ENCODE measurements at regions not wholly inside any gene's neighbourhood (a gene's known extent, or its start where the extent isn't known, plus 50 kb on each side); places are given as distances from the start of the nearest gene placed in this dataset.

GRCh38 chr5:1733369-1733768 is 66.3 kb downstream of the MRPL36 start:
- no peak for TF ChIP-seq CTCF (IDR thresholded peaks at IDR 0.05)
- TF ChIP-seq POLR2A (IDR thresholded peaks at IDR 0.05; ENCODE audit: low read depth): no peak
- TF ChIP-seq POLR2AphosphoS5 (IDR thresholded peaks at IDR 0.05): no peak
